Osteoblast (primary cell): ENCODE measurements at regions not wholly inside any gene's neighbourhood (a gene's known extent, or its start where the extent isn't known, plus 50 kb on each side); places are given as distances from the start of the nearest gene placed in this dataset.

ENCODE experiments used
- DNase-seq: peaks from one replicate; pipeline ENCODE4 v3.0.0; 2011; ENCODE audit warnings: low spot score, mixed read lengths; ENCODE audit not compliant: insufficient read length; ENCODE audit errors: missing footprints
- H2AFZ ChIP-seq: 2 replicates; pipeline ENCODE4 v1.6.0; 2011; ENCODE audit warnings: mild to moderate bottlenecking, low read length
- H3K27ac ChIP-seq: 2 replicates; pipeline ENCODE4 v1.5.1; 2011; ENCODE audit warnings: mild to moderate bottlenecking, low read depth, low read length, moderate library complexity
- H3K27me3 ChIP-seq: 2 replicates; pipeline ENCODE4 v1.6.0; 2012; ENCODE audit warnings: mild to moderate bottlenecking, control low read depth, inconsistent platforms, low read length, moderate library complexity; ENCODE audit not compliant: insufficient read depth
- H3K36me3 ChIP-seq: 2 replicates; pipeline ENCODE4 v1.5.1; 2011; ENCODE audit warnings: mild to moderate bottlenecking, low read length, control low read depth, moderate library complexity; ENCODE audit not compliant: insufficient read depth
- H3K4me1 ChIP-seq: 2 replicates; pipeline ENCODE4 v1.5.1; 2011; ENCODE audit warnings: mild to moderate bottlenecking, low read length, control low read depth, moderate library complexity; ENCODE audit not compliant: insufficient read depth
- H3K4me2 ChIP-seq: 2 replicates; pipeline ENCODE4 v1.6.0; 2011; ENCODE audit warnings: mild to moderate bottlenecking, low read length; ENCODE audit not compliant: insufficient read depth
- H3K4me3 ChIP-seq: fragments of 200-600 bp; sonication (generic); 3 replicates; pipeline ENCODE4 v1.5.1; 2012; ENCODE audit warnings: mild to moderate bottlenecking, low read length, inconsistent platforms; ENCODE audit not compliant: insufficient read depth
- H3K79me2 ChIP-seq: 2 replicates; pipeline ENCODE4 v1.6.0; 2012; ENCODE audit warnings: mild to moderate bottlenecking, low read length, control low read depth, inconsistent platforms; ENCODE audit not compliant: insufficient read depth
- H3K9me3 ChIP-seq: 2 replicates; pipeline ENCODE4 v1.5.1; 2011; ENCODE audit warnings: low read depth, low read length, control low read depth
- H4K20me1 ChIP-seq: 2 replicates; pipeline ENCODE4 v1.6.0; 2012; ENCODE audit warnings: mild to moderate bottlenecking, low read length, control low read depth; ENCODE audit not compliant: insufficient read depth
- TF ChIP-seq, protein P1 (sequence below): IDR thresholded peaks from 2 replicates; pipeline ENCODE4 v1.5.1; 2011; ENCODE audit warnings: mild to moderate bottlenecking, low read depth, low read length, moderate library complexity; ENCODE audit errors: extremely low read depth

DNA sequence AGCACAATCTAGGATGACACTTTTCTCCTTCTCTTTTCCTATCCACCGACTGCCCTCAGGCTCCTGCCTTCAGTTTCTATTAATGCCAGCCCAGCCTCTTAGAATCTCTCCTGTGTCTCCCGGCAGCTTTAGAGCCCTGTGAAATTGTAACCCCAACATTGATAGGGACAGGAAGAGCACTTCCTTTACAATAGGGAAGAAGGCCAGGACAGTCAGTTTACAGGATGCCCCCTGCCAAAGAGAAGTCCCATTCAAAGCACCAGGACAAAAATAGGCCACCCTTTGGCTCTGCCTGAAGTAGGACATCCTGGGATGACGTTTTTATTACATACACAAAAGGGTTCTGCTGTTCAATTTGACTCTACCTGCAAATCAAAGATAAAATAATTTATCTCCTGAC is 64.7 kb upstream of the ANK3 start:
- H3K4me3 ChIP-seq: no peak overlapping the region
- H3K27me3 ChIP-seq: no peaks in the 10 kb centered on the region
- H3K4me1 ChIP-seq: no peaks in the 10 kb centered on the region
- no peaks in the 10 kb centered on the region for H4K20me1 ChIP-seq
- no peaks in the 10 kb centered on the region for H3K36me3 ChIP-seq
- H3K9me3 ChIP-seq: no peaks in the 10 kb centered on the region
- H3K4me2 ChIP-seq: no peak overlapping the region
- H3K79me2 ChIP-seq: no peaks in the 10 kb centered on the region
- H3K27ac ChIP-seq: no peak overlapping the region
- DNase-seq: no peak
- TF ChIP-seq, protein P1, sequence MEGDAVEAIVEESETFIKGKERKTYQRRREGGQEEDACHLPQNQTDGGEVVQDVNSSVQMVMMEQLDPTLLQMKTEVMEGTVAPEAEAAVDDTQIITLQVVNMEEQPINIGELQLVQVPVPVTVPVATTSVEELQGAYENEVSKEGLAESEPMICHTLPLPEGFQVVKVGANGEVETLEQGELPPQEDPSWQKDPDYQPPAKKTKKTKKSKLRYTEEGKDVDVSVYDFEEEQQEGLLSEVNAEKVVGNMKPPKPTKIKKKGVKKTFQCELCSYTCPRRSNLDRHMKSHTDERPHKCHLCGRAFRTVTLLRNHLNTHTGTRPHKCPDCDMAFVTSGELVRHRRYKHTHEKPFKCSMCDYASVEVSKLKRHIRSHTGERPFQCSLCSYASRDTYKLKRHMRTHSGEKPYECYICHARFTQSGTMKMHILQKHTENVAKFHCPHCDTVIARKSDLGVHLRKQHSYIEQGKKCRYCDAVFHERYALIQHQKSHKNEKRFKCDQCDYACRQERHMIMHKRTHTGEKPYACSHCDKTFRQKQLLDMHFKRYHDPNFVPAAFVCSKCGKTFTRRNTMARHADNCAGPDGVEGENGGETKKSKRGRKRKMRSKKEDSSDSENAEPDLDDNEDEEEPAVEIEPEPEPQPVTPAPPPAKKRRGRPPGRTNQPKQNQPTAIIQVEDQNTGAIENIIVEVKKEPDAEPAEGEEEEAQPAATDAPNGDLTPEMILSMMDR: no peak
- peak overlapping the region; percentile 45 for H2AFZ ChIP-seq

DNA sequence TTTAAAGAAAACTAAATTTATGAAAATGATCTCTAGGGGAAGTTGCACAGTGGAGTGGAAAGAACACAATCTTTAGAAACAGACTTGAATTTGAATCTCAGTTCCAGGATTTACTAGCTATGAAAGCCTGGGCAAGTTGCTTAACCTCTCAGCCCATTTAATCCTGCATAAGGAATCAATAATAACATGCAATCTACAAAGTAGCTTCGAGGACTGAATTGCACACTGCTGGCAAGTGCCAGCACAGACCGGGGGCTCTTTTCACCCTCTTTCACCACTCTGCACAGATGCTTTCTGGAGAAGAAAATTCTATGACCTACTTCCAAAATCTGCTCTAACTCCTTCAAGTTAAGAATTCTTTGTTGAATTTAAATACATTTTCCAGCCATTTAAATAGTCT is 63.4 kb upstream of the ANK3 start:
- H3K9me3 ChIP-seq: no peaks in the 10 kb centered on the region
- no peak overlapping the region for H2AFZ ChIP-seq
- H3K36me3 ChIP-seq: no peaks in the 10 kb centered on the region
- H4K20me1 ChIP-seq: no peaks in the 10 kb centered on the region
- H3K4me1 ChIP-seq: no peaks in the 10 kb centered on the region
- no peak overlapping the region for H3K4me2 ChIP-seq
- H3K27me3 ChIP-seq: no peaks in the 10 kb centered on the region
- no peak for DNase-seq
- H3K4me3 ChIP-seq: no peak overlapping the region
- H3K79me2 ChIP-seq: no peaks in the 10 kb centered on the region
- H3K27ac ChIP-seq: no peak overlapping the region
- TF ChIP-seq, protein P1: no peak

DNA sequence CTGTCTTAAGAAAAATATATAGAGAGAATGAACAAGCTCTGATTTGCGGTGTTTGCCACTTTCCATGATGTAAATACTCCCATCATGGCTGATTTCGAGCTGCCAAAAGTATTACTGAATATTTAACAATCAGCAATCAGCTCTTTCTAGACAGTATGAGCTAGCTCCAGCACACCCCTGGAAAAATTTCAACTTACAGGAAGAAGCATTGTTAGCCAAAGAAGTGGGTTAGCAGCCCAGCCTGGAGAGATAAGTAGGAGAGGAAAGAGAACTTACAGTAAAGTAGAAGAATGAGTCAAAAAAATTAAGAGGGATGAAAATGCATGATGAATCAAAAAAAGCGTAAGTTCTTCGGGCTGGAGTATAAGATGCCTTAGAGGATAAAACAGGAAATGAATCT is 60.6 kb upstream of the ANK3 start:
- Histone ChIP-seq H2AFZ (no peak overlapping the region), H3K27ac (no peak overlapping the region), H3K36me3 (no peaks in the 10 kb centered on the region), H3K9me3 (no peaks in the 10 kb centered on the region), H3K4me2 (no peak overlapping the region), H3K4me1 (peaks cover 14% of the 10 kb centered on the region), H3K4me3 (no peak overlapping the region), H4K20me1 (no peaks in the 10 kb centered on the region), H3K27me3 (no peaks in the 10 kb centered on the region), H3K79me2 (no peaks in the 10 kb centered on the region)
- TF ChIP-seq, protein P1: no peak
- no peak for DNase-seq

DNA sequence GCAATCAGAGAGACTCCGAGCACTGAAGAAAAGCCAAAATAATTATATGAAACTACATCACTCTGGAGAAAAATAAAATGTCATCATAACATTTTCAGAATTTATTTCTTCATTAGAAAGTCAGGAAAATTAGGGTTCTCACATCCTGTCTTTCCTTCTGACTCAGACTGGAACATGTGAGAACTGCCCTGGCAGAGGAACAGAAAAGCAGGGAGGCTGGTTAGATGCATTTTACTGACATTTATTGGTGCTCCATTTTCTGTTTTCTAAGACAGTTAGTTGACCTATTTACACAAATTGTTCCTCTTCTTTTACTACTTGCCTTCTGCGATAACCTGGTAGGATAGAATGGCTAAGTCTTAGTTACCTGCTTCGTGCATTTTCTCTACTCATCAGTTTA is 58.6 kb upstream of the ANK3 start:
- Histone ChIP-seq H3K4me2 (no peak overlapping the region), H3K9me3 (no peaks in the 10 kb centered on the region), H3K79me2 (no peaks in the 10 kb centered on the region), H3K27ac (no peak overlapping the region), H4K20me1 (no peaks in the 10 kb centered on the region), H3K4me1 (peaks cover 19% of the 10 kb centered on the region), H2AFZ (no peak overlapping the region), H3K27me3 (no peaks in the 10 kb centered on the region), H3K36me3 (no peaks in the 10 kb centered on the region), H3K4me3 (no peak overlapping the region)
- no peak for DNase-seq
- TF ChIP-seq, protein P1: no peak
